Adrenal gland (tissue), 5 donors: ENCODE measurements at regions not wholly inside any gene's neighbourhood (a gene's known extent, or its start where the extent isn't known, plus 50 kb on each side); places are given as distances from the start of the nearest gene placed in this dataset.

Experiments used
- CTCF ChIP-seq, 6 experiments: fragments of 450-650 bp in 4 of 6; fragments of 200-600 bp in 2 of 6; sonication (generic) in 1 of 6; IDR thresholded peaks; 1 replicate in 5 of 6; 2 replicates in 1 of 6; pipeline versions ENCODE4 v1.5.1 to v1.8.0; 2016 to 2021; ENCODE audit warnings: antibody characterized with exemption in 6 of 6, mild to moderate bottlenecking in 2 of 6, moderate library complexity in 1 of 6
- POLR2A ChIP-seq, 2 donors: fragments of 450-650 bp; IDR thresholded peaks; one replicate each; pipeline ENCODE4 v1.6.1; 2017; ENCODE audit warnings: antibody characterized with exemption in 2 of 2, mild to moderate bottlenecking in 2 of 2, moderate library complexity in 1 of 2
- donor health status: DM: no; HTN: no; CAD: no.

GRCh38 chr6:105747823-105748405 lies 338.2 kb upstream of the PRDM1 start:
- no peak for TF ChIP-seq CTCF (IDR thresholded peaks at IDR 0.05)
- TF ChIP-seq POLR2A (IDR thresholded peaks at IDR 0.05): no peak
